Nephron (organoid): ENCODE measurements at regions not wholly inside any gene's neighbourhood (a gene's known extent, or its start where the extent isn't known, plus 50 kb on each side); places are given as distances from the start of the nearest gene placed in this dataset.

ENCODE experiments used
- H3K27ac Mint-ChIP-seq, 3 experiments: 2 replicates each; pipeline ENCODE4 v1.8.0; 2020; ENCODE audit warnings: mixed read lengths in 3 of 3, mild to moderate bottlenecking in 2 of 3, moderate library complexity in 1 of 3
- H3K27me3 Mint-ChIP-seq: 2 replicates; pipeline ENCODE4 v1.8.0; 2021; ENCODE audit warnings: low read depth, mild to moderate bottlenecking, moderate library complexity, mixed read lengths
- H3K36me3 Mint-ChIP-seq: 2 replicates; pipeline ENCODE4 v1.8.0; 2020; ENCODE audit warnings: low read depth, mixed read lengths
- H3K4me1 Mint-ChIP-seq: 2 replicates; pipeline ENCODE4 v1.8.0; 2020; ENCODE audit warnings: mixed read lengths
- H3K4me3 Mint-ChIP-seq, 3 experiments: 2 replicates each; pipeline ENCODE4 v1.8.0; 2020; ENCODE audit warnings: mild to moderate bottlenecking in 3 of 3, mixed read lengths in 3 of 3, moderate library complexity in 2 of 3
- H3K9me3 Mint-ChIP-seq: 2 replicates; pipeline ENCODE4 v1.8.0; 2020; ENCODE audit warnings: mixed read lengths
- CTCF ChIP-seq, 3 experiments: fragments of 200-600 bp; sonication (generic); IDR thresholded peaks; one replicate each; pipeline ENCODE4 v1.5.0; 2021; ENCODE audit warnings: antibody characterized with exemption in 3 of 3; ENCODE audit not compliant: unreplicated experiment in 3 of 3

- H3K9me3 Mint-ChIP-seq, result peaks cover 3% of the 10 kb centered on the region
- TF ChIP-seq CTCF (IDR thresholded peaks at IDR 0.05; ENCODE audit: unreplicated experiment in 3 of 3), result no peak
- H3K4me1 Mint-ChIP-seq, result no peaks in the 10 kb centered on the region
- H3K4me3 Mint-ChIP-seq, result no peak overlapping the region
- peaks cover 7% of the 10 kb centered on the region for H3K36me3 Mint-ChIP-seq
- H3K27me3 Mint-ChIP-seq, result peaks cover 6% of the 10 kb centered on the region
- no peak overlapping the region for H3K27ac Mint-ChIP-seq
These were observed 213.2 kb upstream of the ARRDC4 start for GRCh38 chr15:97747342-97747741.

GRCh38 chr15:97748576-97748975, 211.9 kb upstream of the ARRDC4 start:
- no peak for TF ChIP-seq CTCF (IDR thresholded peaks at IDR 0.05; ENCODE audit: unreplicated experiment in 3 of 3)
- H3K27ac Mint-ChIP-seq, result no peak overlapping the region
- H3K4me3 Mint-ChIP-seq, result no peak overlapping the region

GRCh38 chr15:97750060-97750459, 210.4 kb upstream of the ARRDC4 start:
- no peak overlapping the region for H3K4me3 Mint-ChIP-seq
- no peak for TF ChIP-seq CTCF (IDR thresholded peaks at IDR 0.05; ENCODE audit: unreplicated experiment in 3 of 3)
- H3K27me3 Mint-ChIP-seq, result peaks cover 9% of the 10 kb centered on the region
- no peak overlapping the region for H3K27ac Mint-ChIP-seq
- H3K36me3 Mint-ChIP-seq, result no peaks in the 10 kb centered on the region
- no peaks in the 10 kb centered on the region for H3K9me3 Mint-ChIP-seq
- peaks cover 6% of the 10 kb centered on the region for H3K4me1 Mint-ChIP-seq

More at GRCh38 chr15:97748576-97748975, 211.9 kb upstream of the ARRDC4 start:
- Mint-ChIP-seq H3K27me3 (peaks cover 9% of the 10 kb centered on the region), H3K36me3 (peaks cover 4% of the 10 kb centered on the region), H3K9me3 (peaks cover 3% of the 10 kb centered on the region), H3K4me1 (peaks cover under 1% of the 10 kb centered on the region)

GRCh38 chr15:97755726-97756125, 204.8 kb upstream of the ARRDC4 start:
- no peaks in the 10 kb centered on the region for H3K9me3 Mint-ChIP-seq
- TF ChIP-seq CTCF (IDR thresholded peaks at IDR 0.05; ENCODE audit: unreplicated experiment in 3 of 3), result no peak
- H3K4me1 Mint-ChIP-seq, result peaks cover 9% of the 10 kb centered on the region
- H3K4me3 Mint-ChIP-seq, result no peak overlapping the region
- H3K27me3 Mint-ChIP-seq, result peaks cover 14% of the 10 kb centered on the region
- H3K27ac Mint-ChIP-seq, result peak overlapping the region in 1 of 3 experiments; percentile 60
- no peaks in the 10 kb centered on the region for H3K36me3 Mint-ChIP-seq

GRCh38 chr15:97759363-97759762, 201.1 kb upstream of the ARRDC4 start:
- H3K4me3 Mint-ChIP-seq, result no peak overlapping the region
- TF ChIP-seq CTCF (IDR thresholded peaks at IDR 0.05; ENCODE audit: unreplicated experiment in 3 of 3), result no peak
- H3K27ac Mint-ChIP-seq, result no peak overlapping the region
- H3K27me3 Mint-ChIP-seq, result peaks cover 9% of the 10 kb centered on the region
- peaks cover 11% of the 10 kb centered on the region for H3K4me1 Mint-ChIP-seq
- H3K9me3 Mint-ChIP-seq, result no peaks in the 10 kb centered on the region
- H3K36me3 Mint-ChIP-seq, result no peaks in the 10 kb centered on the region

- Mint-ChIP-seq H3K4me3 (no peak overlapping the region), H3K4me1 (peaks cover 7% of the 10 kb centered on the region), H3K9me3 (no peaks in the 10 kb centered on the region), H3K36me3 (no peaks in the 10 kb centered on the region), H3K27ac (no peak overlapping the region), H3K27me3 (peaks cover 9% of the 10 kb centered on the region)
- no peak for TF ChIP-seq CTCF (IDR thresholded peaks at IDR 0.05; ENCODE audit: unreplicated experiment in 3 of 3)
These were observed 199.4 kb upstream of the ARRDC4 start for GRCh38 chr15:97761110-97761509.
